D721Med (cell line): ENCODE measurements at regions not wholly inside any gene's neighbourhood (a gene's known extent, or its start where the extent isn't known, plus 50 kb on each side); places are given as distances from the start of the nearest gene placed in this dataset.

Source experiments
- DNase-seq: peaks from one replicate; pipeline ENCODE4 v3.0.0; 2011; ENCODE audit warnings: low spot score; ENCODE audit not compliant: insufficient read length
- FAIRE-seq: peaks from 2 replicates; lab custom pipeline; 2011; peaks lifted over from hg19 to GRCh38; lab: Jason Lieb, UNC
- CTCF ChIP-seq: IDR thresholded peaks from 2 replicates; pipeline ENCODE4 v1.5.1; 2012; ENCODE audit warnings: mild to moderate bottlenecking, control low read depth; ENCODE audit not compliant: insufficient read depth; ENCODE audit errors: missing control alignments

- FAIRE-seq: no peak
- DNase-seq: no peak
- TF ChIP-seq CTCF: no peak
These were observed 338.0 kb downstream of the TDRD15 start for GRCh38 chr2:21461754-21462240.

- no peak for TF ChIP-seq CTCF
- DNase-seq (no peak), FAIRE-seq (no peak)
These were observed 342.7 kb downstream of the TDRD15 start for GRCh38 chr2:21466341-21466927.

GRCh38 chr2:21467280-21467818 is 343.6 kb downstream of the TDRD15 start:
- FAIRE-seq (no peak), DNase-seq (no peak)
- no peak for TF ChIP-seq CTCF

- no peak for FAIRE-seq
- DNase-seq: no peak
- no peak for TF ChIP-seq CTCF
These were observed 344.1 kb downstream of the TDRD15 start for GRCh38 chr2:21467910-21468309.

GRCh38 chr2:21468624-21469023 is 344.9 kb downstream of the TDRD15 start:
- no peak for FAIRE-seq
- TF ChIP-seq CTCF: no peak

GRCh38 chr2:21469158-21469557 is 345.4 kb downstream of the TDRD15 start:
- no peak for FAIRE-seq
- no peak for DNase-seq
- TF ChIP-seq CTCF: no peak

More at GRCh38 chr2:21468624-21469023, 344.9 kb downstream of the TDRD15 start:
- no peak for DNase-seq

- TF ChIP-seq CTCF: no peak
- FAIRE-seq (no peak), DNase-seq (no peak)
These were observed 345.8 kb downstream of the TDRD15 start for GRCh38 chr2:21469564-21469963.
